H9 (cell line): ENCODE measurements at regions not wholly inside any gene's neighbourhood (a gene's known extent, or its start where the extent isn't known, plus 50 kb on each side); places are given as distances from the start of the nearest gene placed in this dataset.

Experiments
- DNase-seq: peaks from one replicate; pipeline ENCODE4 v3.0.0-alpha.2; 2017
- H2AFZ ChIP-seq: one replicate; pipeline ENCODE4 v1.6.1; 2013; ENCODE audit warnings: mild to moderate bottlenecking, low read length, control low read depth, moderate library complexity
- H2AK5ac ChIP-seq: 2 replicates; pipeline ENCODE4 v1.6.1; 2013; ENCODE audit warnings: low read length, control low read depth, mixed read lengths; ENCODE audit not compliant: insufficient read length
- H2BK120ac ChIP-seq: one replicate; pipeline ENCODE4 v1.6.1; 2013; ENCODE audit warnings: low read depth, mild to moderate bottlenecking, low read length, control low read depth, inconsistent platforms; ENCODE audit not compliant: poor library complexity, severe bottlenecking
- H2BK12ac ChIP-seq: 2 replicates; pipeline ENCODE4 v1.6.1; 2013; ENCODE audit warnings: low read length, control low read depth, mixed read lengths, low read depth; ENCODE audit not compliant: insufficient read length
- H2BK15ac ChIP-seq: 2 replicates; pipeline ENCODE4 v1.6.1; 2013; ENCODE audit warnings: low read depth, low read length, control low read depth
- H2BK20ac ChIP-seq: one replicate; pipeline ENCODE4 v1.6.1; 2013; ENCODE audit warnings: low read depth, mild to moderate bottlenecking, low read length, control low read depth, inconsistent platforms; ENCODE audit not compliant: poor library complexity, severe bottlenecking
- H2BK5ac ChIP-seq: 2 replicates; pipeline ENCODE4 v1.6.1; 2013; ENCODE audit warnings: low read length, control low read depth, mixed read lengths; ENCODE audit not compliant: insufficient read length
- H3K14ac ChIP-seq: 2 replicates; pipeline ENCODE4 v1.6.1; 2013; ENCODE audit warnings: low read length, control low read depth; ENCODE audit not compliant: insufficient read depth
- H3K18ac ChIP-seq: 2 replicates; pipeline ENCODE4 v1.6.1; 2013; ENCODE audit warnings: low read depth, mild to moderate bottlenecking, mixed read lengths, low read length, control low read depth; ENCODE audit not compliant: insufficient read length
- H3K23ac ChIP-seq: 2 replicates; pipeline ENCODE4 v1.6.1; 2013; ENCODE audit warnings: low read length, control low read depth, mixed read lengths, low read depth; ENCODE audit not compliant: insufficient read length
- H3K23me2 ChIP-seq: 2 replicates; pipeline ENCODE4 v1.6.1; 2013; ENCODE audit warnings: low read depth, mild to moderate bottlenecking, mixed read lengths, low read length, control low read depth; ENCODE audit not compliant: insufficient read length, poor library complexity, severe bottlenecking
- H3K27ac ChIP-seq: 2 replicates; pipeline ENCODE4 v1.5.1; 2013; ENCODE audit warnings: low read length, control low read depth, mixed read lengths, low read depth; ENCODE audit not compliant: insufficient read length
- H3K27me3 ChIP-seq: 2 replicates; pipeline ENCODE4 v1.6.1; 2013; ENCODE audit warnings: low read length, control low read depth, inconsistent platforms; ENCODE audit not compliant: insufficient read depth
- H3K4ac ChIP-seq: 2 replicates; pipeline ENCODE4 v1.6.1; 2013; ENCODE audit warnings: low read depth, mild to moderate bottlenecking, control low read depth, inconsistent platforms, low read length, moderate library complexity
- H3K4me1 ChIP-seq: 2 replicates; pipeline ENCODE4 v1.6.1; 2013; ENCODE audit warnings: low read length, control low read depth, inconsistent platforms; ENCODE audit not compliant: insufficient read depth
- H3K4me2 ChIP-seq: 2 replicates; pipeline ENCODE4 v1.6.1; 2013; ENCODE audit warnings: low read length, control low read depth, mixed read lengths; ENCODE audit not compliant: insufficient read length, insufficient read depth
- H3K56ac ChIP-seq: 2 replicates; pipeline ENCODE4 v1.6.1; 2013; ENCODE audit warnings: low read depth, mild to moderate bottlenecking, mixed read lengths, low read length, control low read depth; ENCODE audit not compliant: insufficient read length
- H3K79me1 ChIP-seq: 2 replicates; pipeline ENCODE4 v1.6.1; 2013; ENCODE audit warnings: low read depth, mild to moderate bottlenecking, moderate library complexity, low read length, control low read depth, inconsistent platforms; ENCODE audit not compliant: insufficient read depth, poor library complexity, severe bottlenecking
- H3K79me2 ChIP-seq: 2 replicates; pipeline ENCODE4 v1.6.1; 2013; ENCODE audit warnings: low read length, control low read depth, inconsistent platforms; ENCODE audit not compliant: insufficient read depth
- H3K9ac ChIP-seq: 2 replicates; pipeline ENCODE4 v1.6.1; 2013; ENCODE audit warnings: low read length, control low read depth, mixed read lengths; ENCODE audit not compliant: insufficient read length; ENCODE audit errors: extremely low read depth
- H3K9me3 ChIP-seq: one replicate; pipeline ENCODE4 v1.6.1; 2013; ENCODE audit warnings: low read depth, low read length, inconsistent platforms; ENCODE audit not compliant: control insufficient read depth
- H3T11ph ChIP-seq: one replicate; pipeline ENCODE4 v1.6.1; 2013; ENCODE audit warnings: mild to moderate bottlenecking, low read length, control low read depth, inconsistent platforms
- H4K20me1 ChIP-seq: one replicate; pipeline ENCODE4 v1.6.1; 2013; ENCODE audit not compliant: control insufficient read depth, insufficient read length, insufficient read depth
- H4K5ac ChIP-seq: 2 replicates; pipeline ENCODE4 v1.6.1; 2013; ENCODE audit warnings: low read depth, mild to moderate bottlenecking, mixed read lengths, low read length, control low read depth; ENCODE audit not compliant: insufficient read length
- H4K8ac ChIP-seq: replicated peaks from 2 replicates; pipeline ENCODE4 v1.6.1; 2013; ENCODE audit warnings: low read length, control low read depth, mixed read lengths, low read depth; ENCODE audit not compliant: insufficient read length
- H4K91ac ChIP-seq: 2 replicates; pipeline ENCODE4 v1.6.1; 2013; ENCODE audit warnings: low read depth, mild to moderate bottlenecking, moderate library complexity, mixed read lengths, low read length, control low read depth; ENCODE audit not compliant: insufficient read length
- H3K27ac Mint-ChIP-seq, 3 experiments: 2 replicates in 2 of 3; 3 replicates in 1 of 3; pipeline ENCODE4 v1.8.0; 2020 to 2021; ENCODE audit warnings: mixed read lengths in 3 of 3, mild to moderate bottlenecking in 1 of 3, moderate library complexity in 1 of 3
- H3K27me3 Mint-ChIP-seq: 2 replicates; pipeline ENCODE4 v1.8.0; 2021; ENCODE audit warnings: low read depth, mild to moderate bottlenecking, moderate library complexity, mixed read lengths
- H3K36me3 Mint-ChIP-seq, 3 experiments: 2 replicates in 2 of 3; 3 replicates in 1 of 3; pipeline ENCODE4 v1.8.0; 2020 to 2021; ENCODE audit warnings: low read depth in 3 of 3, mixed read lengths in 3 of 3; ENCODE audit not compliant: insufficient read depth in 1 of 3
- H3K4me1 Mint-ChIP-seq, 2 experiments: 2 replicates each; pipeline ENCODE4 v1.8.0; 2020; ENCODE audit warnings: mixed read lengths in 2 of 2
- H3K4me3 Mint-ChIP-seq, 2 experiments: 2 replicates in 1 of 2; 3 replicates in 1 of 2; pipeline ENCODE4 v1.8.0; 2020 to 2021; ENCODE audit warnings: mild to moderate bottlenecking in 2 of 2, mixed read lengths in 2 of 2, moderate library complexity in 1 of 2
- H3K9me3 Mint-ChIP-seq, 2 experiments: 2 replicates in 1 of 2; 3 replicates in 1 of 2; pipeline ENCODE4 v1.8.0; 2020; ENCODE audit warnings: mild to moderate bottlenecking in 2 of 2, mixed read lengths in 2 of 2, moderate library complexity in 1 of 2
- WGBS: extraction: QIAGEN DNeasy Blood & Tissue Kit; methylation state at CpG from one replicate; pipeline ENCODE4 v1.1.7; 2013; ENCODE audit warnings: missing lambda C conversion rate, low lambda C conversion rate, mixed read lengths; ENCODE audit not compliant: insufficient read length; ENCODE audit errors: extremely low coverage; 5-methylcytosine and 5-hydroxymethylcytosine counted together
- TF ChIP-seq, protein P1 (sequence below): fragments of 200-600 bp; sonication (generic); conservative IDR thresholded peaks from 3 replicates; pipeline ENCODE4 v1.8.0; 2021; ENCODE audit warnings: antibody characterized with exemption, mild to moderate bottlenecking

DNA sequence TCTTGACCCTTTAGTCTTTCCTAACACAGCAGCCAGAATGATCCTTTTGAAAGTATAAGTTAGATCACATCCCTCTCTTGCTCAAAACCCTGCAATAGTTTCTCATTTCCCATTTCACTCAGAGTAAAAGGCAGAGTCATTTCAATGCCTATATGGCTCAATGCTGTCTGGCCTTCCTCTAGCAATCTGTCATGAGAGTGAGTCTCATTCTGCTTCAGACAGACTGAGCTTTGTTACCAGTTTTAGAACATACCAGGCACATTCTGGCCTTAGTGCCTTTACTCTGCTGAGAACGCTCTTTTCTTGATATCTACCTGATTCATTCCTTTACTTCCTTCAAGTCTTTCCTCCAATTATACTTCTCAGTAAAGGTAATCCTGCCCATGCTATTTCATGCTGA is 372.8 kb upstream of the PKN2 start:
- no CpG with 5 or more reads among the region's 1 CpG for WGBS
- no peak overlapping the region for H2BK120ac ChIP-seq
- Mint-ChIP-seq H3K9me3 (peaks cover 19 to 22% of the 10 kb centered on the region in 2 experiments), H3K27ac (no peak overlapping the region), H3K36me3 (peaks cover 3 to 24% (median 10%) of the 10 kb centered on the region in 3 experiments; a peak in 5 of 7 replicates), H3K27me3 (no peaks in the 10 kb centered on the region), H3K4me3 (no peak overlapping the region), H3K4me1 (no peaks in the 10 kb centered on the region)
- H3T11ph ChIP-seq = no peak overlapping the region
- H4K8ac ChIP-seq = no peak overlapping the region
- H3K23me2 ChIP-seq = no peaks in the 10 kb centered on the region
- no peak overlapping the region for H3K14ac ChIP-seq
- H3K79me1 ChIP-seq = no peaks in the 10 kb centered on the region
- no peak overlapping the region for H2AFZ ChIP-seq
- H4K91ac ChIP-seq = no peak overlapping the region
- H2BK5ac ChIP-seq = no peak overlapping the region
- H3K23ac ChIP-seq = no peak overlapping the region
- no peak overlapping the region for H3K9ac ChIP-seq
- H3K9me3 ChIP-seq = peaks cover 9% of the 10 kb centered on the region
- H2BK20ac ChIP-seq = no peak overlapping the region
- no peak overlapping the region for H3K4ac ChIP-seq
- H3K27ac ChIP-seq = no peak overlapping the region
- no peak overlapping the region for H2BK15ac ChIP-seq
- no peak overlapping the region for H3K4me2 ChIP-seq
- H3K27me3 ChIP-seq = no peaks in the 10 kb centered on the region
- no peaks in the 10 kb centered on the region for H3K79me2 ChIP-seq
- H2BK12ac ChIP-seq = no peak overlapping the region
- no peak overlapping the region for H3K56ac ChIP-seq
- H3K4me1 ChIP-seq = no peaks in the 10 kb centered on the region
- DNase-seq = no peak
- H3K18ac ChIP-seq = no peak overlapping the region
- no peak overlapping the region for H2AK5ac ChIP-seq
- no peak overlapping the region for H4K5ac ChIP-seq
- no peaks in the 10 kb centered on the region for H4K20me1 ChIP-seq
- TF ChIP-seq, protein P1, sequence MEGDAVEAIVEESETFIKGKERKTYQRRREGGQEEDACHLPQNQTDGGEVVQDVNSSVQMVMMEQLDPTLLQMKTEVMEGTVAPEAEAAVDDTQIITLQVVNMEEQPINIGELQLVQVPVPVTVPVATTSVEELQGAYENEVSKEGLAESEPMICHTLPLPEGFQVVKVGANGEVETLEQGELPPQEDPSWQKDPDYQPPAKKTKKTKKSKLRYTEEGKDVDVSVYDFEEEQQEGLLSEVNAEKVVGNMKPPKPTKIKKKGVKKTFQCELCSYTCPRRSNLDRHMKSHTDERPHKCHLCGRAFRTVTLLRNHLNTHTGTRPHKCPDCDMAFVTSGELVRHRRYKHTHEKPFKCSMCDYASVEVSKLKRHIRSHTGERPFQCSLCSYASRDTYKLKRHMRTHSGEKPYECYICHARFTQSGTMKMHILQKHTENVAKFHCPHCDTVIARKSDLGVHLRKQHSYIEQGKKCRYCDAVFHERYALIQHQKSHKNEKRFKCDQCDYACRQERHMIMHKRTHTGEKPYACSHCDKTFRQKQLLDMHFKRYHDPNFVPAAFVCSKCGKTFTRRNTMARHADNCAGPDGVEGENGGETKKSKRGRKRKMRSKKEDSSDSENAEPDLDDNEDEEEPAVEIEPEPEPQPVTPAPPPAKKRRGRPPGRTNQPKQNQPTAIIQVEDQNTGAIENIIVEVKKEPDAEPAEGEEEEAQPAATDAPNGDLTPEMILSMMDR = no peak
